Muscle of arm (tissue), 1 donor: ENCODE measurements at regions not wholly inside any gene's neighbourhood (a gene's known extent, or its start where the extent isn't known, plus 50 kb on each side); places are given as distances from the start of the nearest gene placed in this dataset.

Experiments used
- DNase-seq: peaks from one replicate; pipeline ENCODE4 v3.0.0-alpha.2; 2013

DNA sequence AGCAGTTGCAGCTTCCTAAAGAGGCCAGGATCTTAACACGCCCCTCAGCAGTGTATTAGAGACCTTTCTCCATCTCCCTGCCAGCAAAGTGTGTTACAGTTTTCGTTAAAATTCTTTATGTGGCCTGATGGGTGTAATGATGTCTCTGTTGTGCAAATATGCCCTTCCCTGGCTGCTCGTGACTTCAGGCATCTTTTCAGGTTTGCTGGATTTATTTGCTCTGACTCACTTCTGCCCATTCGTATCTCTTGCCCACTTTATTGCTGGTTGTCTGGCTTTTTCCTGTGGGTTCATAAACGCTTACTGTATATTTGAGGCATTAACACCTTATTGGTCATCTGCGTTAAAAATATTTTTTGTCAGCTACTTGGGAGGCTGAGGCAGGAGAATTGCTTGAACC lies 134.5 kb downstream of the ASB1 start:
- DNase-seq: no peak

DNA sequence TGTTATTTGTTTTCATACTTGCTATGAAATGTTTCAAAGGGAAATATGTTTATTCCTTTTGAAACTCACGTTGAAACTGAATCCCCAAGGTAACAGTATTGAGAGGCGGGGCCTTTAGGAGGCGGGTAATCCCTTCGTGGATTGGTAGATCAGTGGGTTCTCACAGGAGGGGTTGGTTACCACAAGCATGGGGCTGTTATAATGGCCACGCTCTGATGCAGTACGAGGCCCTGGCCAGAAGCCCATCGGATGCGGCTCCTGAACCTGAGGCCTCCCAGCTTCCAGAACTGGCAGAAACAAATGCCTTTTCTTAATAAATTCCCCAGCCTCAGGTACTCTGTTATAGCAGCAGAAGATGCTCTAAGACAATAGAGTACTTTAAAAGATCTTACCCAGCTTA lies 135.7 kb downstream of the ASB1 start:
- no peak for DNase-seq

DNA sequence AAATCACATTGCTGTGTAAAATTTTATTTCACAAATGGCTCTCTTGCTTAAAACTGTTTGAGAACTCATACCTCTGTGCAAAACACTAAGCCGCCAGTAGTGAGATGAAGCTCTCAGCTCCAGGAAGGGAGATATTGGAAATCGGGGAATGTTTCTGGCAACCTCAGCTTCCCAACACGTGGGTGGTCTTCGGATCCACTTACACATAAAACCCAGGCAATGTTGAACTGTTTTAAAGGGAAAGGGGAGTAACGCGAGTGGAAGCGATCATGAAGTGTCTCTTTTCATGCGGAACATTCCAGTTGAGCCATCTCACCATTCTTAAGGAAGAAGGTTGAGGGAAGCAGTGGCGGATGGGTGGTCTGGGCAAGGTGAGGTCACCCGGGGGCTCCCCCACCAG lies 136.8 kb downstream of the ASB1 start:
- no peak for DNase-seq

DNA sequence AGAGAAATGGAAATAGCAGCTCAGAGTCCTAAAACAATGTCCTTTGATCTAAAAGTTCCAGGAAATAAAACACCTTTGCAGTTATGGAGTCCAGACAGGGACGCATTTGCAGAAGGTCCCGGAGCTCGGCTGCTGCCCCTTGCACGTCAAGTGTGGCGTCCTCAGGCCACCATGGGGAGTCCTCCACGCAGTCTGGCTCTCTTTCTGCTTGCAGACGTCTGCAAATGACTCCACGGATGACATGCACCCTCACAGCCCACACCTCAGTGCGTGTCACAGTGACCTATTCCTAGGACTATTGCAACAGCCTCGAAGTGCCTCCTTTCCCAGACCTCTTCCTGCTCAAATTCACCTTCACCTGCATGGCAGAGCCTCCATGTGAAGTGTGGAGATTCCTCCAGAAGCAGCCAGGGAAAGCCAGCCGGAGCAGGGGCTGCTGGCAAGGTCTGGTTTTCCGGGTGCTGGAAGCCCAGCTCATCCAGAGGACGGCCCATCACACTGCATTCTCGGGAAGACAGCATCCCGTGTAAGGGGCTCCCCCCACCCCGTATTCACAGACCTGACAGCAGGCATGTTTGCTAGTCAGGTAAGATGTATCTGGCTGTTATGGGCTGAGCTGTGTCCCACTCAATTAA lies 137.7 kb downstream of the ASB1 start:
- no peak for DNase-seq

DNA sequence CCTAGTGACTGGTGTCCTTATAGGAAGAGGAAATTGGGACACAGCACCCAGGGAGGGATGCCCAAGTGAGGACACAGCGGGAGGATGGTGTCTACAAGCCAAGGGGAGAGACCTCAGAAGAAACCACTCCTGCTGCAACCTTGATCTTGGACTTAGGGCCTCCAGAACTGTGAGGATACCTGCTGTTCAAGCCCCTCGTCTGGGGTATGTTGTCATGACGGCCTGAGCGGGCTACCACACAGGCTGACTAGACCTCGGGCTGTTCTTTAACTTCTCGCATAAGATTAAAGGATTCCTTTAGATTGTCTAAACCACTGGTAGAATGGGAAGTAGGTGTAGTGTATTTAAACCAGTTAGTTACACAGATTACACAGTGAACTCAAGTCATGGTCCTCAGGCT lies 138.3 kb downstream of the ASB1 start:
- DNase-seq: no peak

DNA sequence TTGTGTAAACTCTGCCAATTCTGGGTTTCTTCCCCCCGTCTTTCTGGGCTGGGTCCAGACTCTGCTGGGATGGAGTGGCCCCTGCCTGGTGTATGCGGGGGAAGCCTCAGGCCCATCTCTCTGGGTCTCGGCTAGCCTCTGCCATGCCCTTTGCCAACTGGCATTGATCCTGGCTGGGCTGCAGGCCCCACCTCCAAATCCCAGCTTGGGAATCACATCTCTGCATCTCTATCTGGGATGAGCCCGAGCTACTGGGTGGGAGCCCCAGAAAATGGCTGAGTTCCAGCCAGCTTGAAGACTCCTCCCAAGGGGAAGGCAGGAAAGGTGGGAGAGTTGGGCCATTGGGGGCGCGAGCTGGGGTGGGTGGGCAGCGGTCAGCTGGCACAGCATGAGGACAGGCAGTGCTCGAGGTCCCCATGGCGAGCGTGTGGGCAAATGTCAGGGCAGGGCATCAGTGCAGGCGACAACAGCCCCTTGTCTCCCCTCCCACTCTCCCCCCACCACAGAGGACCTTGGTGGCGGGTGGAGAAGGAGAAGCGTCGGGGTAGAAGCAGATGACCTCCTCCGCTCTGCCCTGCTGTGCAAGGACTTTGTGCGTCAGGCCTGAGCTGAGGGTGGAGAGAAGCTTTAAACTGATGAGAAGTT lies 139.4 kb downstream of the ASB1 start:
- no peak for DNase-seq

DNA sequence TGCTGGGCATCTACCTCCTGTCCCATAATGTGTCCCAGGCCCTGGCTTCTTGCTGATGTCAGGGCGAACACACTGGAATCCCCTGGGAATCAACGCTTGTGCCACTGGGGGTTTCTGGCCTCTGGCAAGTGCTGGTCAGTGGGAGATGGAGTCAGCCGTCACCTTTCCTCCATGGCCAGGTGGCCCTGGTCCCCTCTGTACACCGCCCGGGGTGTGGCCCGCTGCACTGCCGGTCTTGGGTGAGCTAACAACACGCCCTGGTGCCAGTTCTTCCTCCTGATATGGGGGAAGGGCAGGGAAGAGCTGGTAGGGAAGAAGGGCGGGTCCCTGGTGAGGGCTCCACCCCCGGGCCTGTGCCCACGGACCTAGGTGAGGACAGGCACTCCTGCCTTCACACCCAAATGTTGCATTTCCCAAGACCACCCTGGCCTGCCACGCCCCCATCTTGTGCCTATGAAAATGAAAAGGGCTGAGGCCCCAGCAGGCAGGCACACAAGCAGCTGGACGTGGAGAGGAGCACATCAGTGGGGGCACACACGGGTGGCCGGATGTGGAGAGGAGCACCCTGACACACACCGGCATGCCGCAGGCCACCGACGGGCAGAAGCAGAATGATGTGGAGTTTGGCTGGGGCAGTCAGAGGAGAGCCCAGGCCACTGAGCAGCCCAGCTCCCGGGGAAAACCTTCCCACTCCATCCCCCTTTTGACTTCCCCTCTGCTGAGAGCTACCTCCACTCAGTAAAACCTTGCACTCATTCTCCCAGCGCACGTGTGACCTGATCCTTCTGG lies 140.5 kb downstream of the ASB1 start:
- no peak for DNase-seq

DNA sequence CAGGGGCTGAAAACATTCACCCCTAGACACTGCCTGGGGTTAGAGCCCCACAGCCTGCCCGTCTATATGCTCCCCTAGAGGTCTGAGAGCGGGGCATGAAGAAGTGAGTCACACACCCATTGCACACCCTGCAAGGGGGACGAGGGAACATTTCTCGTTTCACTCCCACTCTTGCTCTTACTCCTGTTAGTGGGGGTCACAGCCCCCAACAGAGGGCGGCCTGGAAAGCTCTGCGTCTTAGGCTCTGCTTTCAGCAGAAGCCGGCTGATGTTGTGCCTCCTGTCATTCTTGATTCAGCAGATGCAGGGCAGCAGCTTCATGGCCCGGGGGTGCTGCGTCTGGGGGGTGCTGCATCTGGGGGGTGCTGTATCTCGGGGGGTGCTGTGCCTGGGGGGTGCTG lies 141.3 kb downstream of the ASB1 start:
- no peak for DNase-seq

DNA sequence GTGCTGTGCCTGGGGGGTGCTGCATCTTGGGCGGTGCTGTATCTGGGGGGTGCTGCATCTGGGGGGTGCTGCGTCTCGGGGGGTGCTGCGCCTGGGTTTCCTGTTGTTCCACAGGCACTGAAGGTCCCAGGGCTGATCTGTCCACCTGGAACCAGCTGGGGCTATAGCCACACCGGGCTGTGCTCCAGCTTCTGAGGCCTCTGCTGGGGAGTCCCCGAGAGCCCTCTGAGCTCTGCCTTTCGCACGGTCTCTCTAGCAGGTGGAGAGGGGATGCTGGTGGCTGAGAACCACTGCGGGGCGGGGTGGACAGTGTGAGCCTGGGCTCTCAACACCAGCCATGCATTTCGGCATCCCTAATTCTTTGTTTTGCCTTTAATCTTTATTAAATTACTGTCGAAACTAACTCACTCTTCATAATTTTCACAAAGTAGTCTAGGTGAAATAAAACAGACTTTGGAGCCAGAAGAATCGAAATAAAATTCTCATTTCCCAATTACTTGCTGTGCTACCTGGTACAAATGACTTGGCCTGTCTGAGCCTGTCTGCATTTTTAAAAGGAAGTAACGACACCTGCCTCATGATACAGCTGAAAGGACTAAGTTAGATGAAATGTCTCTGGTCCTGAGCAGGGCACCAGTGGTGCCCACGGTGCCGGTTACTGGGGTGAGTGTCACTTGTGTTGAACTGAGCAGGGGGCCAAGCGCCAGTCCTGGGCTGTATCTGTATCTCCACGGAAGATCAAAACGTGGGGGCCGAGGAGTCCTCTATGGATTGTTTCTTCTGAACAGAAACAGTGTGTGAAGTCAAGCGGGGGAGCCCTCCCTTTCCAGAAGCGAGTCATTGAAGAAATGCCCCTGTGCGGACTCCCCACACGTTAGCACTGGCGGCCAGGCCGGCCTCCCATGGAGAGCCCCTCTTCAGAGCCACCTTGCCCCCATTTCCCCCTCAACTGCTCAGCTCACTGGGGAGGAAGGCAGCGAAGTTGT lies 142.0 kb downstream of the ASB1 start:
- DNase-seq: no peak

DNA sequence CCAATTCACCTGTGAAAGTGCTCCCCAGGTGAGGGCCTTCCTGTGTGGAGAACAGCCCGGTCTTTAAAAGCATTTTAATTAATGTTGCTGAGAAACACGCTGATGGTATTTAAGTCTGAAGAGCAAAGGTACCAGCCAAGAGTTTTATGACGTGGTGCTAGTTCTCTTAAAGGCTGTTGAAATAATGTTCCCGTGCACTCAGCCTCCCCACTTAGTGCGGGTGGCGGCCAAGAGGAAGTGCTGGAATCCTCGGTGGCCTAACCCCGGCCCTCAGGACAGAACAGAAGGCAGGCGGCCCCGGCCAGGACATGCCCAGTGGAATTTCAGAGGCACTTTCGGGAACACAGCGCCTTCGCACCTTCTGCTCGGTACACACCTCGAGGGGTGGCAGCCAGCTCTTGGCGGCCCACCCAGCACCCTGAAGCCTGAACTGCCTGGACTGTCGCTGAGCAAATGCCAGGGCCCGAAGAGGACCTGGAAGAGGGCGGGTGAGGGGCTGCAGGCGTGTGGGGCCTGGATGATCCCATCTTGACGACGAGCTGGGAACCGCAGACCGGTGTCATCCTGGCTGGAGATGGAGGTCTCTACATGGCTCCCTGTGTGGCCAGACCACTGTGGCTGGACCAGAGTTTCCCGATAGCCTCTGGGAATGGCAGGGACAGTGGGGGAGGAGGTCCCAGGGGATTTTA lies 142.9 kb downstream of the ASB1 start:
- no peak for DNase-seq

DNA sequence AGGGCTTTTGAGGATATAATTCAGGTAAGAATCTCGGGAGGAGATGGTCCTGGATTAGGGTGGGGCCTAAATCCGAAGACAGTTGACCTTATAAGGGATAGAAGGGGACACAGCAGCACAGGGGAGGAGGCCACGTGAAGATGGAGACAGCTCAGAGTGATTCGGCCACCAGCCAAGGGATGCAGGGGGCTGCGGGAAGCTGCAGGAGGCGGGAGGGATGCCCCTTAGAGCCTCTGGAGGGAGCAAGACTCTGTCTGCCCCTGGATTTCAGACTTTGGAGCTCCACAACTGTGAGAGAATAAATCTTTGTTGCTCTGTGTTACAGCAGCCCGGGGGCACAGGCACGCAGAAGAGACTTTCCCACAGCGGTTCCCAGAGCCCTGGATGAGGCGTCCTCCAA lies 143.7 kb downstream of the ASB1 start:
- no peak for DNase-seq

DNA sequence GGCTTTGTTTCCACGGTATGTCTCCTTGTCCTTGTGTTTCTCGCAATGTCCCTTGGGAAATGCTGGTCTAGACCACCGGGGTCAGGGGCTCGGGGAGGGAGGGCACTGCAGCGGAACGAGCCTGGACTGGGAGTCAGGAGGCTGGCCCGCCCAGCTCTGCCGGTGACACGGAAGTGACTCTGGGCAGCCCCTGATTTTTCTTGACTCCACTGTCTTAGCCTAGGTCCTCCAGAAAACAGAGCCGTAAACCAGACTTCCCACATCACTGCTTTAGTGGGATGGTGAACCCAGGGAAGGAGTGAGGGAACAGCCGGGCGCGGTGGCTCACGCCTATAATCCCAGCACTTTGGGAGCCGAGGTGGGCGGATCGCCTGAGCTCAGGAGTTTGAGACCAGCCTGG lies 144.2 kb downstream of the ASB1 start:
- DNase-seq: no peak

DNA sequence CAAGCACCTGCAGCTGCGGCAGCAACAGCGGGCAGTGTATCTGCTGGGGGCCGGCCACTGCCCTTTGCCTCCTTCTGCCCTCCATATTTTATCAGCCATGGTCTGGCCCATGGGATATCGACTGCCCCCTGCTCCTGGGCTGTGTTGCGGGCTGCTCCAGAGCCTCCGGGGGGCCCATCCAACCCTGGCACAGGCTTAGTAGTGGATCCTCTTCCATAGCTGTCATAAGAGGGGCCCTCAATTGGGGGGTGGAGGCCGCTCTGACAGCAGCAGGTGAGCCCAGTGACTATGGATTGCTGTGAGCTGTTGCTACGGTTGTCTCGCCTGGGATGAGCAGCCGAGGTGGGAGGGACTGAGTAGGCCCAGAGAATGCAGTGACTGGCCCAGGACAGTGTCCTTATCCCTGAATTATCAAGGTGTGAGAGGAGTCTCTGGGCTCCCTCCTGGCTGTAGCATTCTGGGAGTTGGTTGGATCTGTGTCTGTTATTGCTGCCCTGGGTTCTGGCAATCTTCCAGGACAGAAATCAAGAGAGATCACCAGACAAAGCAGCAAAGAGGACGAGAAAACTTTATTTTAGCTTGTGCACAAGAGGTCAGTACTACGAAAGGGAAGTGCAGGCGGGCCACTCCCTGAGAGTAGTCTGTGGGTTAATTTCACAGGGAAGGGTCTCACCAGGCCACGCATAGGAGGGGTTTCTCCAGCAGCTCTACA lies 145.1 kb downstream of the ASB1 start:
- no peak for DNase-seq

DNA sequence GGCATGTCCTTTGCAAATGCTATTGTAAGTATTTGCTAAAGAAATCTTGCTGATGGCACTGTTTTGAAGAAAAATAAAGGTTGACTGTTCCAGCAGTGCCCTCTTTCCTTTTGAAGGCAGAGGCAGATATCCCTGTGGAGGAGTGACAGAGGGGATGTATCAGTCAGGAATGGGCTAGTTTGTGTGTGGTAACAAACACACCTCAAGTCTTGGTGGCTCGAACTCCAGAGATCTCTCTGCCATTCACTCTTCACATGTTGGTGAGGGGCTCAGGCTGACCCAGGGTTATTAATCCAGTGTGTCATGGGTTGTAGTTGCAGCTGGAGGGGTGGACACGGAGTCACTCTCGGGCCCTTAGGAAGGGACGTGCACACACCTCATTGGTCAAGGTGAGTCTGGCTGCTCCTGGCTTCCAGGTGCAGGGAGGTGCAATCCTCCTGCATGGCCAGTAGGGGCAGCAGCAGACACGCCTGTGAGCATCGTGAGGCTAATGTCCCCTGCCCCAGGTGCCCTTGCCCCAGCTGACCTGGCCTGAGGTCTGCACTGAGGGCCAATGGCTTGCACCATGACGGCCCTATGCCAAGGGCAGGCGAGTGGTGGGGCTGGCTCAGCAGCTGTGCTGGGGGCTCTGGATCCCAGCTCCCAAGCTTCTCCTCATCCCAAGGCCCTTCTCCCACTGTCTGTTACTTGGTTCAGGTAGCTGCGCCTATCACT lies 146.5 kb downstream of the ASB1 start:
- DNase-seq: no peak

DNA sequence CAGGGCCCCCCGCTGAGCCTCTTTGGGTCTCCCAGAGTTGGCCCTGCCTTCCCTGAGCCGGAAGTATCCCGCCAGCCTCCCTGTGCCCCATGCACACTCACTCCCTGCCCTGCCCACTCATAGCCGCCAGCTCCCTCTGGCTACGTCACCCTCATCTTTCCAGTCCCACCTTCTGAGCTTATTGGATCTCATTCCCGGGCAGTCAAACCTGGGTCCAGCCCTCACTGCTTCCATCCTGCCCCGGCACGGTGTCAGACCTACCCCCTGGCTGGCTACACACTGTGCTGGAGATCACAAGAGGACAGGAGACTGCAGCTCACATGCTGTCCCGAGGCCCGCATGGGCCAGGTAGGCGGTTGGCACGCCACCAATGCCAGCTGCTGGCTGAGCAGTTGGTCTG lies 147.2 kb downstream of the ASB1 start:
- DNase-seq: no peak

DNA sequence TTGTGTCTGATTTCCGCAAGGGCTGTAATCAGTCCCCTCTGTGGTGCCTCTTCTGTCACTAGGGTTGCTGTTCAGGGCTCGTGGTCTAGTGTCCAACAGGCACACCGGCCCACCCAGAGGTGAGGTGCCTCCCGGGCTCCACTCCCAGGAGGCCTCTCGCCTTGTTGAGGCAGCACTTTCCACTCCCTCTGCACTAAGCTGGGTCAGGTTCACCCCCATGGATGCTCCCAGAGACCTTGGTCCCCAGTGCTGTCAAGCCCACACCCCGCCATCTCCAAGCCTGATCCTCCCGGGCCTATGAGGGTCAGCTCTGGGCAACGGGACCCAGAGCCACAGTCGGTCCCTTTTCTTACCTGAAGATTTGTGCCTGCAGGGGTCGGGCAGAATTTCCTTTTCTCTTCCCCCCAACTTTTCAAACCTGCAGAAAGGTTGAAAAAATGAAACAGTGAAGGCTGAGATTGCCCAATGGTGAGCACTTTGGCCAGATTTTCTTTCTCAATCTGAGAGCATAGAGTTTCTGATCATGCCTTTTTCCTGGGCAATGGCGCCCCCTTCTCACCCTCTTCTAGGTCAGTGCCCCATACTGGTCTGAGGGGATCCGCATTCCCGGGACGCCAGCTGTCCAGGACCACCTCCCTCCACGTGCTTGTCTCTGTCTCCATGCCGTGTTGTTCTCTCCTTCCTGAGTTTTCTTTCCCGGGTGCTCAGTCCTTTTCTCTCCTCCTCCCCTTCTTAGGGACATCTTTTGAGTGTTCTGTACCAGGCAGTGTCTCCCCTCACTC lies 148.0 kb downstream of the ASB1 start:
- DNase-seq: no peak

DNA sequence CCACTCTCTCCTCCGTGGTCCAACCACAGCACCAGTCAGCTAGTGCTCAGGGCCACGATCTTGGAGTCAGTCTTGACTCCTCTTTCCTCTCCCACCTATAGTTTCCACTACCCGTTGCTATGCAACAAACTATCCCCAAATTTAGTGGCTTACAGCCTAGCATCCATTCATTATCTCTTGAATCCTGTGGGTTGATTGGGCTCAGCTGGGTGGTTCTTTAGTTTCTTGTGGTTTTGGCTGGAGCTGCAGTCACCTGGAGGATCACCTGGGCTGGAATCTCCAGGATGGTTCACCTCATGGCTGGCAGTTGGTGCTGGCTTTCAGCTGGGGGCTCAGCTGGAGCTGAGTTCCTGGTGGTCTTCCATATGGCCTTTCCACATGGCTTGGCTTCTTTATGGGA lies 149.9 kb downstream of the ASB1 start:
- no peak for DNase-seq

DNA sequence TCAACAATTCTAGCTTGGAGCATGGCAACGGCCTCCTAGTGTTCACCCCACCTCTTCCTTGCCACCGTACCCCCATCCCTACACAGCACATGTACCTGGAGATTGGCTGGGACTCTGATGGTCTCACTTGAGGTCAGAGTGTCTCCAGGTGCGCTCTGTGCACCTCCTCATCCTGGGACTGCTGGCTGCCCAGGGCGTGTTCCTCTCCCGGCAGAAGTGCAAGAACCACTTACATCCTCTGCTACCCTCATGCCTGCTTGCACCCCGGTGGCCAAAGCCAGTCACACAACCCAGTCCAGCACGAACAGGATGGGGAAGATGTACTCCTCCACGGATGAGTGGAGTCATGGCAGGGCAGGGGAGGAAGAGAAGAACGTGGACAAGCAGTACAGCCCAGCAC lies 151.5 kb downstream of the ASB1 start:
- no peak for DNase-seq

DNA sequence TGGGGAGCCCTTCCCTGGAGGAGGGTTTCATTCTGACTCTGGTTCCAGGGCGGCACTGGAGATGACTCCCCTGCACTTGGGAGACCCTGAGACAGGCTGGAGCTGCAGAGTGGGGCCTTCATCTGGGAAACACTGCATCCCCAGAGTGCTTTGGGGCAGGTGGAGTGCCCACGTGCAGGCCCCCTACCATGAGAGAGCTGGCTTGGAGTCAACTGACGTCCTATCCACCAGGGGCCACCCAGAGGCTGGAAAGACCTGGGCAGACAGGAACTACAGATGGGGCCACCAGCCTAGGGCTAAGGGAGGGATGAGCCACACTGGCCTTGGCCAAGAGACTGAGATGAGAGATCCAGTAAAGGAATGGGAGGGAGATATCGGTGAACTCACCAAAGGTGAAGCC lies 153.8 kb downstream of the ASB1 start:
- no peak for DNase-seq
